IMR-90 (cell line): ENCODE measurements at regions not wholly inside any gene's neighbourhood (a gene's known extent, or its start where the extent isn't known, plus 50 kb on each side); places are given as distances from the start of the nearest gene placed in this dataset.
A peak's percentile ranks its signal among the peaks of the same experiment; 100 is the strongest.

Experiments
- ATAC-seq: fragments of 200-7000 bp; cut with Tn5 transposase; 2 replicates; pipeline ENCODE4 v1.9.1; 2020; ENCODE audit warnings: low read depth, mild to moderate bottlenecking, moderate library complexity
- BruUV-seq: library from RNA; stranded (reverse); fragments of 400-500 nt; replicated peaks from 2 replicates; lab custom pipeline; 2021; lab: Mats Ljungman, UMichigan
- CTCF ChIA-PET: fragments of 300-600 bp; formaldehyde crosslinking; extraction: SDS; loops from one replicate; lab custom pipeline; 2021; ENCODE audit warnings: antibody characterized with exemption; lab: Yijun Ruan, JAX
- POLR2A ChIA-PET: fragments of 300-600 bp; sonication (Branson Sonifier 250); formaldehyde crosslinking; loops from one replicate; lab custom pipeline; 2022; ENCODE audit warnings: antibody characterized with exemption; ENCODE audit not compliant: unreplicated experiment; lab: Charles Lee
- DNase-seq: peaks from one replicate; pipeline ENCODE4 v3.0.0; 2013
- H2AFZ ChIP-seq: replicated peaks from 2 replicates; pipeline ENCODE3; 2013; ENCODE audit warnings: low read length, mild to moderate bottlenecking; ENCODE audit not compliant: poor library complexity
- H2AK5ac ChIP-seq: 2 replicates; pipeline ENCODE4 v1.6.1; 2013; ENCODE audit warnings: low read depth, low read length, inconsistent platforms
- H2AK9ac ChIP-seq: replicated peaks from 2 replicates; pipeline ENCODE3; 2013; ENCODE audit warnings: mild to moderate bottlenecking, low read depth, low read length, moderate library complexity; ENCODE audit not compliant: poor library complexity
- H2BK120ac ChIP-seq: 2 replicates; pipeline ENCODE4 v1.6.1; 2013; ENCODE audit warnings: low read depth, low read length, inconsistent platforms
- H2BK15ac ChIP-seq: 3 replicates; pipeline ENCODE4 v1.6.1; 2013; ENCODE audit warnings: low read depth, low read length, inconsistent platforms
- H2BK20ac ChIP-seq: 2 replicates; pipeline ENCODE4 v1.6.1; 2013; ENCODE audit warnings: low read depth, mild to moderate bottlenecking, inconsistent platforms, low read length, moderate library complexity
- H2BK5ac ChIP-seq: 2 replicates; pipeline ENCODE4 v1.6.1; 2013; ENCODE audit warnings: mild to moderate bottlenecking, low read depth, low read length, inconsistent platforms; ENCODE audit not compliant: poor library complexity, severe bottlenecking
- H3K14ac ChIP-seq: replicated peaks from 2 replicates; pipeline ENCODE4 v1.6.1; 2013; ENCODE audit warnings: low read depth, low read length, inconsistent platforms
- H3K18ac ChIP-seq: 2 replicates; pipeline ENCODE4 v1.6.1; 2013; ENCODE audit warnings: low read depth, low read length, control low read depth
- H3K23ac ChIP-seq: 2 replicates; pipeline ENCODE4 v1.6.1; 2013; ENCODE audit warnings: low read depth, low read length, inconsistent platforms
- H3K27ac ChIP-seq: 2 replicates; pipeline ENCODE4 v1.5.1; 2013; ENCODE audit warnings: mild to moderate bottlenecking, control low read depth, low read length; ENCODE audit not compliant: insufficient read depth
- H3K27me3 ChIP-seq: 2 replicates; pipeline ENCODE4 v1.6.1; 2013; ENCODE audit warnings: low read length; ENCODE audit not compliant: control insufficient read depth, insufficient read depth
- H3K36me3 ChIP-seq: 2 replicates; pipeline ENCODE4 v1.6.1; 2013; ENCODE audit warnings: low read length, mixed read lengths; ENCODE audit not compliant: control insufficient read depth, insufficient read depth
- H3K4ac ChIP-seq: 2 replicates; pipeline ENCODE4 v1.6.1; 2013; ENCODE audit warnings: low read depth, low read length, inconsistent platforms
- H3K4me1 ChIP-seq: 2 replicates; pipeline ENCODE4 v1.6.1; 2013; ENCODE audit warnings: low read length, mixed read lengths; ENCODE audit not compliant: control insufficient read depth, insufficient read depth
- H3K4me2 ChIP-seq: 2 replicates; pipeline ENCODE4 v1.6.1; 2013; ENCODE audit warnings: low read depth, mild to moderate bottlenecking, control low read depth, low read length, moderate library complexity
- H3K4me3 ChIP-seq: 2 replicates; pipeline ENCODE4 v1.5.1; 2013; ENCODE audit warnings: low read depth, mild to moderate bottlenecking, control low read depth, low read length, moderate library complexity; ENCODE audit not compliant: insufficient read depth
- H3K56ac ChIP-seq: 2 replicates; pipeline ENCODE4 v1.6.1; 2013; ENCODE audit warnings: low read length, inconsistent platforms; ENCODE audit not compliant: insufficient read depth; ENCODE audit errors: extremely low read depth
- H3K79me1 ChIP-seq, 2 experiments: 2 replicates each; pipeline ENCODE4 v1.6.1; 2013; ENCODE audit warnings: low read length in 2 of 2, inconsistent platforms in 1 of 2, low read depth in 1 of 2
- H3K9ac ChIP-seq: 2 replicates; pipeline ENCODE4 v1.6.1; 2013; ENCODE audit warnings: low read depth, low read length, control low read depth
- H3K9me1 ChIP-seq: 2 replicates; pipeline ENCODE4 v1.6.1; 2013; ENCODE audit warnings: low read length, inconsistent platforms; ENCODE audit not compliant: insufficient read depth
- H3K9me3 ChIP-seq: 2 replicates; pipeline ENCODE4 v1.6.1; 2013; ENCODE audit warnings: low read length; ENCODE audit not compliant: control insufficient read depth, insufficient read depth
- H4K20me1 ChIP-seq: 2 replicates; pipeline ENCODE4 v1.6.1; 2013; ENCODE audit warnings: low read length, inconsistent platforms; ENCODE audit not compliant: insufficient read depth
- H4K5ac ChIP-seq: 2 replicates; pipeline ENCODE4 v1.6.1; 2013; ENCODE audit warnings: mild to moderate bottlenecking, low read depth, low read length, control low read depth
- H4K8ac ChIP-seq, 2 experiments: 2 replicates each; pipeline ENCODE4 v1.6.1; 2013; ENCODE audit warnings: low read depth in 2 of 2, low read length in 2 of 2, control low read depth in 1 of 2, inconsistent platforms in 1 of 2
- H4K91ac ChIP-seq: 2 replicates; pipeline ENCODE4 v1.6.1; 2013; ENCODE audit warnings: low read depth, low read length, inconsistent platforms; ENCODE audit not compliant: insufficient read depth
- BHLHE40 ChIP-seq: fragments of 150-350 bp; IDR thresholded peaks from 2 replicates; pipeline ENCODE4 v1.6.1; 2016; ENCODE audit warnings: mild to moderate bottlenecking, low read depth, low read length
- CEBPB ChIP-seq: IDR thresholded peaks from 2 replicates; pipeline ENCODE4 v1.6.1; 2012; ENCODE audit warnings: low read depth, low read length, improper control_type of control experiment
- CHD1 ChIP-seq: IDR thresholded peaks from 2 replicates; pipeline ENCODE4 v1.6.1; 2012; ENCODE audit warnings: low read depth, low read length, improper control_type of control experiment
- FOS ChIP-seq: fragments of 150-350 bp; IDR thresholded peaks from 2 replicates; pipeline ENCODE4 v1.6.1; 2016; ENCODE audit warnings: low read depth, low read length
- MAFK ChIP-seq: IDR thresholded peaks from 2 replicates; pipeline ENCODE4 v1.6.1; 2012; ENCODE audit warnings: low read depth, low read length, improper control_type of control experiment
- MAZ ChIP-seq: IDR thresholded peaks from 2 replicates; pipeline ENCODE4 v1.6.1; 2012; ENCODE audit warnings: low read depth, mild to moderate bottlenecking, low read length, improper control_type of control experiment, moderate library complexity, borderline replicate concordance
- MXI1 ChIP-seq: IDR thresholded peaks from 2 replicates; pipeline ENCODE4 v1.6.1; 2012; ENCODE audit warnings: low read depth, mild to moderate bottlenecking, low read length, moderate library complexity, borderline replicate concordance
- POLR2A ChIP-seq: IDR thresholded peaks from 2 replicates; pipeline ENCODE4 v1.6.1; 2012; ENCODE audit warnings: mild to moderate bottlenecking, low read depth, low read length
- RAD21 ChIP-seq: IDR thresholded peaks from 2 replicates; pipeline ENCODE4 v1.6.1; 2012; ENCODE audit warnings: low read length, improper control_type of control experiment
- RCOR1 ChIP-seq: IDR thresholded peaks from 2 replicates; pipeline ENCODE4 v1.6.1; 2012; ENCODE audit warnings: mild to moderate bottlenecking, low read length, improper control_type of control experiment; ENCODE audit not compliant: insufficient replicate concordance
- RFX5 ChIP-seq: IDR thresholded peaks from 2 replicates; pipeline ENCODE4 v1.8.0; 2012; ENCODE audit warnings: low read depth, mild to moderate bottlenecking, low read length, moderate library complexity
- SMC3 ChIP-seq: fragments of 150-350 bp; IDR thresholded peaks from 2 replicates; pipeline ENCODE4 v1.6.1; 2016; ENCODE audit warnings: low read depth, mild to moderate bottlenecking, antibody characterized with exemption, low read length, moderate library complexity
- WGBS, 2 experiments: methylation state at CpG; one replicate each; pipeline versions ENCODE4 v1.1.5 to v1.1.7; 2013; ENCODE audit warnings: missing lambda C conversion rate in 2 of 2; ENCODE audit not compliant: insufficient read length in 1 of 2; ENCODE audit errors: extremely low coverage in 2 of 2; 5-methylcytosine and 5-hydroxymethylcytosine counted together
- dilution Hi-C: fragments of 300-500 bp; cut with HindIII; formaldehyde crosslinking; loops from one replicate; pipeline ENCODE4 v1.14.3; 2018; ENCODE audit warnings: low sequenced_read_pairs; ENCODE audit not compliant: unreplicated experiment
- in situ Hi-C: fragments of 300-500 bp; cut with MboI; formaldehyde crosslinking; loops from 3 replicates; pipeline ENCODE4 v1.14.3; 2019; ENCODE audit warnings: low sequenced_read_pairs, inconsistent platforms, mixed read lengths
- intact Hi-C: fragments of 100-400 bp; cut with micrococcal nuclease; formaldehyde crosslinking; loops from 2 replicates; pipeline ENCODE4 v1.10.0; 2022
- TF ChIP-seq, protein P1 (sequence below): conservative IDR thresholded peaks from 2 replicates; pipeline ENCODE4 v1.5.1; 2012; ENCODE audit warnings: mild to moderate bottlenecking, low read depth, low read length, improper control_type of control experiment
- TF ChIP-seq, protein P2 (sequence below): fragments of 150-350 bp; IDR thresholded peaks from 2 replicates; pipeline ENCODE4 v1.6.1; 2017; ENCODE audit warnings: mild to moderate bottlenecking, antibody characterized with exemption, low read length, low read depth
- TF ChIP-seq, protein P3 (sequence below): fragments of 150-350 bp; IDR thresholded peaks from 2 replicates; pipeline ENCODE4 v1.6.1; 2016; ENCODE audit warnings: low read depth, mild to moderate bottlenecking, low read length, moderate library complexity, borderline replicate concordance

DNA sequence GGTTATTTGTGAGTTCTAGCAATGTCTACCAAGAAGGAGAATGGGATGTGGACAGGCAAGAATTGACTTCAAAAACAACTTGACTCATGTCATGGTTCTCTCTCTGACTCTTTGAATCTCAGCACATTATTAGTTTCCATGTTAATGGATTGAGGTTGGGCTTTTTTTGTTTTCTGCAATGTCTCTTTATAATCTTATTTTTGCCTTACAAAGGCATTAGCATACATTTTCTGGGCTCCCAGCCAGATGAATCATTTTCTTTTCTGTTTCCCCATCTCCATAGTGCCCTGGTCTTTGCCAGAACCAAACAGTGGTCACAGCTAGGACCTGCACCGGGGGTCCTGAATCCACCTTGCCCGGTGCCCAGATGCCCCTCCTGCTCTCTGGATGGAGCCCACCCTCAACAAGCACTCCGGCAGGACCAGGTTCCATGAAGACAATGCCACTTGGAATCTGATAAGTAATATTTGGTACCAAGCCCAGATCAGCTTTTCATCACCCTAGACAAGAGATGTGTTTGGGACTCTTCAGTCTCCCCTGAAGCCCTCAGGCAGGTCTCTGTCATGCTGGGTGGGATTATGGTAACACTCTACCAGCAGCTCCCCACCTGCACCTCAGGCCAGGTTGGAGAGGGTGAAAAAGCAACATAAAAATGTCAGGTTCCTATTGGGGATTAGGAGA is 266.7 kb upstream of the SULF2 start:
- H2BK20ac ChIP-seq = no peak overlapping the region
- H4K8ac ChIP-seq = no peak overlapping the region
- H4K20me1 ChIP-seq = no peaks in the 10 kb centered on the region
- peaks cover 4% of the 10 kb centered on the region for H3K9me3 ChIP-seq
- dilution Hi-C loops = no loop called here
- no peak overlapping the region for H3K4me2 ChIP-seq
- no peaks in the 10 kb centered on the region for H3K36me3 ChIP-seq
- ChIA-PET POLR2A (no interaction called here), CTCF (no interaction called here)
- TF ChIP-seq FOS (no peak), POLR2A (no peak), CEBPB (no peak), BHLHE40 (no peak), MAFK (no peak), MAZ (no peak), CHD1 (no peak), RFX5 (no peak), RAD21 (no peak), SMC3 (no peak), MXI1 (no peak), RCOR1 (no peak)
- TF ChIP-seq, protein P1, sequence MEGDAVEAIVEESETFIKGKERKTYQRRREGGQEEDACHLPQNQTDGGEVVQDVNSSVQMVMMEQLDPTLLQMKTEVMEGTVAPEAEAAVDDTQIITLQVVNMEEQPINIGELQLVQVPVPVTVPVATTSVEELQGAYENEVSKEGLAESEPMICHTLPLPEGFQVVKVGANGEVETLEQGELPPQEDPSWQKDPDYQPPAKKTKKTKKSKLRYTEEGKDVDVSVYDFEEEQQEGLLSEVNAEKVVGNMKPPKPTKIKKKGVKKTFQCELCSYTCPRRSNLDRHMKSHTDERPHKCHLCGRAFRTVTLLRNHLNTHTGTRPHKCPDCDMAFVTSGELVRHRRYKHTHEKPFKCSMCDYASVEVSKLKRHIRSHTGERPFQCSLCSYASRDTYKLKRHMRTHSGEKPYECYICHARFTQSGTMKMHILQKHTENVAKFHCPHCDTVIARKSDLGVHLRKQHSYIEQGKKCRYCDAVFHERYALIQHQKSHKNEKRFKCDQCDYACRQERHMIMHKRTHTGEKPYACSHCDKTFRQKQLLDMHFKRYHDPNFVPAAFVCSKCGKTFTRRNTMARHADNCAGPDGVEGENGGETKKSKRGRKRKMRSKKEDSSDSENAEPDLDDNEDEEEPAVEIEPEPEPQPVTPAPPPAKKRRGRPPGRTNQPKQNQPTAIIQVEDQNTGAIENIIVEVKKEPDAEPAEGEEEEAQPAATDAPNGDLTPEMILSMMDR = no peak
- TF ChIP-seq, protein P2, sequence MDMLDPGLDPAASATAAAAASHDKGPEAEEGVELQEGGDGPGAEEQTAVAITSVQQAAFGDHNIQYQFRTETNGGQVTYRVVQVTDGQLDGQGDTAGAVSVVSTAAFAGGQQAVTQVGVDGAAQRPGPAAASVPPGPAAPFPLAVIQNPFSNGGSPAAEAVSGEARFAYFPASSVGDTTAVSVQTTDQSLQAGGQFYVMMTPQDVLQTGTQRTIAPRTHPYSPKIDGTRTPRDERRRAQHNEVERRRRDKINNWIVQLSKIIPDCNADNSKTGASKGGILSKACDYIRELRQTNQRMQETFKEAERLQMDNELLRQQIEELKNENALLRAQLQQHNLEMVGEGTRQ = no peak
- TF ChIP-seq, protein P3, sequence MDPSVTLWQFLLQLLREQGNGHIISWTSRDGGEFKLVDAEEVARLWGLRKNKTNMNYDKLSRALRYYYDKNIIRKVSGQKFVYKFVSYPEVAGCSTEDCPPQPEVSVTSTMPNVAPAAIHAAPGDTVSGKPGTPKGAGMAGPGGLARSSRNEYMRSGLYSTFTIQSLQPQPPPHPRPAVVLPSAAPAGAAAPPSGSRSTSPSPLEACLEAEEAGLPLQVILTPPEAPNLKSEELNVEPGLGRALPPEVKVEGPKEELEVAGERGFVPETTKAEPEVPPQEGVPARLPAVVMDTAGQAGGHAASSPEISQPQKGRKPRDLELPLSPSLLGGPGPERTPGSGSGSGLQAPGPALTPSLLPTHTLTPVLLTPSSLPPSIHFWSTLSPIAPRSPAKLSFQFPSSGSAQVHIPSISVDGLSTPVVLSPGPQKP = no peak
- no peaks in the 10 kb centered on the region for H3K79me1 ChIP-seq
- no peaks in the 10 kb centered on the region; the same call in 1 of the 2 replicates for H3K4me1 ChIP-seq
- DNase-seq (peak; percentile 45), ATAC-seq (no peak)
- no peak overlapping the region for H2BK120ac ChIP-seq
- 0% methylated on average over 1 of the region's 3 CpGs; no CpG with 5 or more reads in 1 of the 2 experiments for WGBS, 2 experiments
- H3K9ac ChIP-seq = no peak overlapping the region
- H3K14ac ChIP-seq = no peak overlapping the region
- intact Hi-C loops = no loop called here
- no peak overlapping the region for H3K23ac ChIP-seq
- BruUV-seq = no TSS peak
- no peak overlapping the region for H3K18ac ChIP-seq
- in situ Hi-C loops = no loop called here
- no peak overlapping the region for H4K91ac ChIP-seq
- no peak overlapping the region for H4K5ac ChIP-seq
- H2AK5ac ChIP-seq = no peak overlapping the region
- H2AK9ac ChIP-seq = no peak overlapping the region
- H3K27ac ChIP-seq = no peak overlapping the region
- no peak overlapping the region for H2BK5ac ChIP-seq
- H3K56ac ChIP-seq = no peak overlapping the region
- no peak overlapping the region for H3K4ac ChIP-seq
- H3K27me3 ChIP-seq = no peaks in the 10 kb centered on the region
- no peak overlapping the region for H2AFZ ChIP-seq
- no peak overlapping the region for H3K4me3 ChIP-seq
- no peak overlapping the region for H2BK15ac ChIP-seq
- H3K9me1 ChIP-seq = no peaks in the 10 kb centered on the region
